ENCODE measurements at regions not wholly inside any gene's neighbourhood (a gene's known extent, or its start where the extent isn't known, plus 50 kb on each side); places are given as distances from the start of the nearest gene placed in this dataset.

DNA sequence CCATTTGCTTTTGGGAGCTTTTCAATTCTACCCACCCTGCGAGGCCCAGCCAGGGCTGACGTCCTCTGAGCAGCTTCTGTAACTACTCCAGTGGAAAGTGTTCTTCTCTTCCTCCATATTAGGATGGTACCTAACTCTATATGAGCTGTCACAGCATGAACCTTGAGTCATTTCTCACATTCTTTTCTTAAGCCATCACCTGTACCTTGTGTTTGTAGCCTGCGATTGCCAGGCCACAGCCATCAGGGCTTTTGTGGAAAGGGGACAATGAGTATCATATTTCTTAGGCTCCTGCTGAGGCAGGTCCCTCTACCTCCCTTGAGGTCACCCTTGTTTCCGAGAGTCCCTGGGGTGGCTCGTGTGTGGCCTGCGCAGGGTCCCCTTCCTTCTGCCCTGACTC is 144.5 kb upstream of the DLX2 start:
- ATAC-seq (ENCODE audit: low read depth) (no peak), DNase-seq (no peak)
- Mint-ChIP-seq H3K9me3 (ENCODE audit: insufficient read depth) (no peaks in the 10 kb centered on the region), H3K4me3 (no peak overlapping the region), H3K27ac (no peak overlapping the region), H3K27me3 (peaks cover 16% of the 10 kb centered on the region), H3K4me1 (no peaks in the 10 kb centered on the region)
- Histone ChIP-seq H3K79me2 (ENCODE audit: control insufficient read depth, insufficient read depth, low read length) (no peaks in the 10 kb centered on the region), H2AFZ (ENCODE audit: insufficient read depth, low read depth, low read length, poor library complexity, severe bottlenecking) (no peak overlapping the region), H3K9ac (ENCODE audit: low read length) (no peak overlapping the region), H3K9me3 (ENCODE audit: control extremely low read depth in 1 of 3, control insufficient read depth in 2 of 3, insufficient read depth in 1 of 3, low read length in 2 of 3) (no peaks in the 10 kb centered on the region), H3K27ac (ENCODE audit: low read length in 2 of 2) (no peak overlapping the region), H3K4me1 (ENCODE audit: control insufficient read depth in 2 of 2, insufficient read depth in 2 of 2, low read length in 2 of 2) (no peaks in the 10 kb centered on the region), H3K27me3 (replicated peaks in 1 of 4; ENCODE audit: control extremely low read depth in 1 of 4, control insufficient read depth in 3 of 4, insufficient read depth in 4 of 4, low read length in 3 of 4) (no peaks in the 10 kb centered on the region), H3K36me3 (replicated peaks in 1 of 2; ENCODE audit: control extremely low read depth in 1 of 2, control insufficient read depth in 1 of 2, extremely low read depth in 1 of 2, insufficient read depth in 2 of 2, low read length in 1 of 2) (no peaks in the 10 kb centered on the region), H3K4me3 (ENCODE audit: control extremely low read depth in 1 of 5, extremely low read depth in 1 of 5, insufficient read depth in 1 of 5, low read depth in 2 of 5, low read length in 4 of 5) (no peak overlapping the region), H4K20me1 (ENCODE audit: control insufficient read depth, insufficient read depth, low read length, poor library complexity, severe bottlenecking) (no peaks in the 10 kb centered on the region), H3K4me2 (replicated peaks; ENCODE audit: low read depth, low read length, poor library complexity, severe bottlenecking) (no peak overlapping the region)
- ChIA-PET CTCF (no interaction called here), POLR2A (no interaction called here)
- intact Hi-C loops (cut with micrococcal nuclease): no loop called here
- 95% methylated on average over 5 of the region's 6 CpGs for WGBS (ENCODE audit: insufficient coverage)
- TF ChIP-seq EZH2 (IDR thresholded peaks at IDR 0.05; ENCODE audit: borderline replicate concordance, insufficient read depth, low read depth, low read length, poor library complexity, severe bottlenecking) (no peak), CTCF (IDR thresholded peaks at IDR 0.05) (no peak)

DNA sequence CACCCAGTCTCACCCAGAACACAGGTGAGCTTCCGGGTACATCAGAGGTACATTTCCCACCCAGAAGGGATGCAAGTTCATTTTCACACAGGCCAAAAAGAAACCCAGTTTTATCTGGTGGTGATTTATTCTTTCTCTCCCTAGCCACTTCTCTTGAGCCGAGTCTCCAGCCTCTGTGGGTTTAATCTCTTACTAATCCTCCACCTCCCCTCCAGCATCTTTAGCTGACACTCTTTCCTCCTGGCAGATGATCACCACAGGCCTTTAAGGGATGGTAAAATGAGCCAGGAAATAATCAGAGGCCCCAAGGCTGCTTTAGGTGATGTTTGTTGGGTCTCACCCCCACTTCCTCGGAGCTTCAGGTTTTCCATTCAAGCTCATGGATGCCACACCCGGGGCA is 145.7 kb upstream of the DLX2 start:
- ChIA-PET POLR2A (no interaction called here), CTCF (no interaction called here)
- peaks cover 16% of the 10 kb centered on the region for H3K27me3 Mint-ChIP-seq
- H3K36me3 ChIP-seq (replicated peaks in 1 of 2; ENCODE audit: control extremely low read depth in 1 of 2, control insufficient read depth in 1 of 2, extremely low read depth in 1 of 2, insufficient read depth in 2 of 2, low read length in 1 of 2): no peaks in the 10 kb centered on the region
- WGBS (ENCODE audit: insufficient coverage): 86% methylated on average over 2 of the region's 4 CpGs
- H3K4me3 ChIP-seq (ENCODE audit: control extremely low read depth in 1 of 5, extremely low read depth in 1 of 5, insufficient read depth in 1 of 5, low read depth in 2 of 5, low read length in 4 of 5): no peak overlapping the region
- no peak overlapping the region for H2AFZ ChIP-seq (ENCODE audit: insufficient read depth, low read depth, low read length, poor library complexity, severe bottlenecking)
- H3K27ac ChIP-seq (ENCODE audit: low read length in 2 of 2): no peak overlapping the region
- H3K79me2 ChIP-seq (ENCODE audit: control insufficient read depth, insufficient read depth, low read length): no peaks in the 10 kb centered on the region
- H3K27ac Mint-ChIP-seq: no peak overlapping the region
- TF ChIP-seq EZH2 (IDR thresholded peaks at IDR 0.05; ENCODE audit: borderline replicate concordance, insufficient read depth, low read depth, low read length, poor library complexity, severe bottlenecking): no peak
- TF ChIP-seq CTCF (IDR thresholded peaks at IDR 0.05): no peak
- H3K4me2 ChIP-seq (replicated peaks; ENCODE audit: low read depth, low read length, poor library complexity, severe bottlenecking): no peak overlapping the region
- ATAC-seq (ENCODE audit: low read depth) (no peak), DNase-seq (no peak)
- H3K9ac ChIP-seq (ENCODE audit: low read length): no peak overlapping the region
- no peaks in the 10 kb centered on the region for H3K9me3 Mint-ChIP-seq (ENCODE audit: insufficient read depth)
- H3K4me3 Mint-ChIP-seq: no peak overlapping the region
- no peaks in the 10 kb centered on the region for H3K27me3 ChIP-seq (replicated peaks in 1 of 4; ENCODE audit: control extremely low read depth in 1 of 4, control insufficient read depth in 3 of 4, insufficient read depth in 4 of 4, low read length in 3 of 4)
- H3K4me1 ChIP-seq (ENCODE audit: control insufficient read depth in 2 of 2, insufficient read depth in 2 of 2, low read length in 2 of 2): no peaks in the 10 kb centered on the region
- no peaks in the 10 kb centered on the region for H3K9me3 ChIP-seq (ENCODE audit: control extremely low read depth in 1 of 3, control insufficient read depth in 2 of 3, insufficient read depth in 1 of 3, low read length in 2 of 3)
- no peaks in the 10 kb centered on the region for H4K20me1 ChIP-seq (ENCODE audit: control insufficient read depth, insufficient read depth, low read length, poor library complexity, severe bottlenecking)
- intact Hi-C loops (cut with micrococcal nuclease): no loop called here
- H3K4me1 Mint-ChIP-seq: no peaks in the 10 kb centered on the region
